Suppressor macrophage (primary cell): ENCODE measurements at regions not wholly inside any gene's neighbourhood (a gene's known extent, or its start where the extent isn't known, plus 50 kb on each side); places are given as distances from the start of the nearest gene placed in this dataset.

Experiments
- DNase-seq, 4 experiments: peaks; one replicate each; pipeline ENCODE4 v3.0.0-alpha.2; 2020 to 2022

- DNase-seq: no peak
These were observed 184.9 kb downstream of the GLI2 start for GRCh38 chr2:120920454-120921148.

- DNase-seq: no peak
These were observed 185.8 kb downstream of the GLI2 start for GRCh38 chr2:120921457-120921856.

GRCh38 chr2:120922571-120923332 is 187.1 kb downstream of the GLI2 start:
- DNase-seq: no peak

GRCh38 chr2:120923426-120923825 is 187.8 kb downstream of the GLI2 start:
- DNase-seq: no peak

- no peak for DNase-seq
These were observed 189.3 kb downstream of the GLI2 start for GRCh38 chr2:120924924-120925323.

- DNase-seq: no peak
These were observed 191.0 kb downstream of the GLI2 start for GRCh38 chr2:120926463-120927264.

GRCh38 chr2:120927265-120927628 is 191.6 kb downstream of the GLI2 start:
- DNase-seq: no peak

GRCh38 chr2:120929829-120930228 is 194.2 kb downstream of the GLI2 start:
- DNase-seq: no peak

- DNase-seq: no peak
These were observed 194.6 kb downstream of the GLI2 start for GRCh38 chr2:120930236-120930635.

- no peak for DNase-seq
These were observed 195.2 kb downstream of the GLI2 start for GRCh38 chr2:120930864-120931263.

GRCh38 chr2:120932472-120932871 is 196.8 kb downstream of the GLI2 start:
- no peak for DNase-seq

- no peak for DNase-seq
These were observed 197.2 kb downstream of the GLI2 start for GRCh38 chr2:120932881-120933280.

GRCh38 chr2:120933693-120934573 is 198.3 kb downstream of the GLI2 start:
- no peak for DNase-seq

- no peak for DNase-seq
These were observed 199.1 kb downstream of the GLI2 start for GRCh38 chr2:120934574-120935338.

GRCh38 chr2:120935339-120936313 is 200.0 kb downstream of the GLI2 start:
- no peak for DNase-seq

GRCh38 chr2:120936476-120937334 is 201.0 kb downstream of the GLI2 start:
- DNase-seq: no peak

- no peak for DNase-seq
These were observed 202.0 kb downstream of the GLI2 start for GRCh38 chr2:120937686-120938044.

- DNase-seq: no peak
These were observed 202.5 kb downstream of the GLI2 start for GRCh38 chr2:120938045-120938771.
